ENCODE measurements at regions not wholly inside any gene's neighbourhood (a gene's known extent, or its start where the extent isn't known, plus 50 kb on each side); places are given as distances from the start of the nearest gene placed in this dataset.
"Not testable (repeated sequence)": the region's sequence is repeated elsewhere in the genome, so short reads cannot be mapped to it uniquely, and the experiment has no call there.

DNA sequence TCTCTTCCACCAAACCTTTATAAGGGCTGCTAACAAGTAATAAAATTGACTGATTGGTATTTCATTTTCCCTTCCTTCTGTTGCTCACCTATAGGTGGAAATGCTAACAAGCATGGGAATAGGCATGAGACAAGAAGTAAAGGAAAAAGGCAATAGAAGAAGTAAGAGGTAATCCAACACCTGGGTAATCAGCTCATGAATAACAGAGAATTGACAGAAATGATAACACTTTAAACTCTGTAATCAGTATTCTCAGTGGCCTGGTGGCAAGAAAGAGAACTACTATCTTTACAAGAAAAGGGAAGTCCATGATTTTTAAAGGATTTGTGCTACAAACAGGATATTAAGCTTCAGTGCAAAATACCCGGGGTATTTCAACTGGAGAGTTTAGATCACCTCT is 737.8 kb downstream of the RERGL start:
- peak in 1 of 3 experiments; percentile 9 for DNase-seq

DNA sequence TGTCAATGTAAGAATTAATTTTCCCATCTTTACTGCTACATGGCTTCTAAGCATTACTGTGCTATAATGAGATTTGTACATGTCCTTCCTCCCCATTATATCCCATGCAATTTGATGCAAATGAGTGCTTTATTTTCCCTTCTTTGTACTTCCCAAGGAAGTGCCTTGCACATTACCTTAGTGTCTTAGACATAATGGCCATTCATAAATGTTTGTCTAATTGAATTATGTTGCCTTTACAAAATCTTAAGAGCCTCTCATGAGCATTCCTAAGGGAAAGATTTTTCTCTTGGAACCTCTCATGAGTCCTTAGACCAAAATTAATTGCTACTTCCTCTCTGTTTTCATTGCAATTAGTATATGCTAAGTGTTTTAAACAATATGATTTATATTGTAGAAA is 741.7 kb downstream of the RERGL start:
- DNase-seq = peak in 1 of 3 experiments; percentile 13

DNA sequence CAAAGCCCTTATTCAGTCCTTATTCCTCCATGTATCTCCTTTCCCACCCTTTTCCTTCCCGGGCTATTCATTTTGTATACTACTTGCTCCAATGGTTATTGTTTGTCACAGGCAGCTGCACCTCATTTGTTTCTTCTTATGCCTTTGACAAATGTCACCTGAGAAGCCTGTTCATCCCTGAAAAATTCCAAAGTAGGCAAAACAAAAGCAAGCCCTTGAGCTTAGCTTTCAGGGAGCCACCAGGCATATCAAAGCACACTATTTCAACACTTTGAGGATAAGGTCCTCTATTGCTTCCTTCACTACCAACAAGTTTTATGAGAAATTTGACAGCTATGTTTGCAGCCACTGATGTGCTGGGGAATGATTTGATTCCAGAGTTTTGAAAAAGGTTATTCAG is 738.7 kb upstream of the LMO3 start:
- peak in 2 of 3 experiments; percentile 10 to 49 for DNase-seq

DNA sequence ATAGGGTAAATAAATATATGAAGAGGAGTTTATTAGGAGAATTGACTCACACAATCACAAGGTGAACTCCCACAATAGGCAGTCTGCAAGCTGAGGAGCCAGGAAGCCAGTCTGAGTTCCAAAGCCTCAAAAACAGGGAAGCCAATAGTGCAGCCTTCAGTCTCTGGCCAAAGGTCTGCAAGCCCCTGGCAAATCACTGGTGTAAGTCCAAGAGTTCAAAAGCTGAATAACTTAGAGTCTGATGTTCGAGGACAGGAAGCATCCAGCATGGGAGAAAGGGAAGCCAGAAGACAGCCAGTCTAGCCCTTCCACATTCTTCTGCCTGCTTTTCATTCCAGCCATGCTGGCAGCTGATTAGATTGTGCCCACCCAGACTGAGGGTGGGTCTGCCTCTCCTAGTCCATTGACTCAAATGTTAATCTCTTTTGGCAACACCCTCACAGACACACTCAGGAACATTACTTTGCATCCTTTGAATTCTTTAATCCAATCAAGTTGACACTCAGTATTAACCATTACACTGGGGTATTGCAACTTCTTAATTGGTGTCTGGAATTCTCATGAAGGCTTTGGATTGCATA is 736.5 kb upstream of the LMO3 start:
- no peak for DNase-seq

DNA sequence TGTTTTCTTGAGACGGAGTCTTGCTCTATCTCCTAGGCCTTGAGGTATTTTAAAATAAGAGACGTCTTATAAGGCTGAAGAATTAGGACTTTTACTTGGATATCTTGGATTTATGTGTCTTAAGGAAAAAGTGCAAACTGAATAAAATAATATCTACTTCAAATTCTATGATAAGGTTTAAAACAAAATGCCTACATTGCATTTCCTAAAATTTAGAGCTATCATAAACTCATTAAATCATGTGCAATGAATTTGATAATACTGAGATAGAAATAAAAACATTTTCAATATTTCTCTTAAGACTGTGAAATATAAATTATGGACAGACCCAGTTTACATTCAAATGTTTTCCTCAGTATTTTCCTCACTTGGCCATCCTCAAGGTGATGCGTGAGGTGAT is 729.5 kb upstream of the LMO3 start:
- DNase-seq = no peak

DNA sequence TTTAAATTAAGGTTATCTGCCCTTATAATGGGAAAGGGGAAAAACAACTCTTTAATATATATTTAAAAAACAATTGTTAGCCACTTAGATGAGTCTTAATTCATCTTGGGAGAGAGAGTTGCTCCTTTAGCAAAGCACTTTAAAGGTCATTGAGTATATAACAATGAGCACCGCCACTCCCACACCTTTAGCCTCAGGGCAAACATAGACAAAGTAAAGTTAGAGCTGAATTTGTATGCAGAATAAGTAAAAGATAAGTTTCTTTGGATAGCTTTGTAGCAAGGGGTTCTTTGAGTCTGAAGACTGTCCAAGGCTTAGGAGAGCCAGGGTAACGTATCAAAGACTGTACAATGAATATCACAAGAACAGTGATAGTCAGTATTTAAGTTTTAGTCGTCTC is 728.8 kb upstream of the LMO3 start:
- DNase-seq = peak in 1 of 3 experiments; percentile 14

DNA sequence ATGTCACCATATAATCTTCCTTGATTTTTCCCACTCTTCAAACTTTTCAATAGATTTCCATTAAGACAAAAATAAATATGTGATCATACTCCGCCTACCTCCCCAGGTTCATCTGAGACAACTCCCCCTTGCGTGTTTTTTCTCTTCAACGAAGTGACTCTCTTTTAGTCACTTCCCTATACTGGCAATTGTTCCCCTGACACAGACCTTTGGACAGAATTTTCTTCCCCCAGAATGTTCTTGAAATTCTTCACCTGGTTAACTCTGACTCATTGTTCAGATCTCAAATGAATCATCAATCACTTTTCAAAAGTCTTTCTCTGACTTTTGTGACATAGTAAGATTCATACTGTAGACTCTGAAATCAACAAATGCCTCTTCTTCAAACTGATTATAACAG is 727.3 kb upstream of the LMO3 start:
- no peak for DNase-seq

DNA sequence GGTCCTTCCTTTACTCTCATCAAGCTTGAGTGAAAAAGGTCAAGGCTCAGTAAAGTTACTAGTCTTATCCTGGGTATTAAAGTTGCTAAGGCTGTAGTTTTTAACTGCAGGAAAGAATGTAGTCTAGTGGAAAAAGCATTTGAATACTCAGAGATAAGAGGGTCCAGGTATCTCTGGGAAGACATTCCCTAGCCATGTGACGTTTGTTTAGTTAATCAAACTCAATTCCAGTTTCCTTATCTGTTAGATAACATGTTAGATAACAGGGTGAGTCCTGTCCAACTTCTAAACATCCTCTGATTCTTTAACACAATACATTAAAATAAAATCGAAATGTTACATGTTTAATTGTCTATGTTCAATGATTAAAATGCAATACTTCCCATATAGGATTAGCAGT is 720.7 kb upstream of the LMO3 start:
- DNase-seq = no peak

DNA sequence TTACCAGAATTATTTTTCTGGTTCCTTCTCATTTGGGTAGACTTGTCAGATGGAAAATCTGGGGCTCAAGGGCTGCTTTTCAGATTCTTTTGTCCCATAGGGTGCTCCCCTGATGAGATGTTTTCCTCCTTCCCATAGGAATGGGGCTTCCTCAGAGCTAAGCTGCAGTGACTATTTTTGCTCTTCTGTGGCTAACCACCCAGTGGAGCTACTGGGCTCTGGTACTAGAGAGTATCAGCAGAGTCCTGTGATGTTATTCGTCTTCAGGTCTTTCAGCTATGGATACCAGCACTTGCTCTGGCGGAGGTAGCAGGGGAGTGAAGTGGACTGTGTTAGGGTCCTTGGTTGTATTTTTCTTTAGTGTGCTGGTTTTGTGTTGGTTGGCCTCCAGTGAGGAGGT is 716.1 kb upstream of the LMO3 start:
- no peak for DNase-seq

DNA sequence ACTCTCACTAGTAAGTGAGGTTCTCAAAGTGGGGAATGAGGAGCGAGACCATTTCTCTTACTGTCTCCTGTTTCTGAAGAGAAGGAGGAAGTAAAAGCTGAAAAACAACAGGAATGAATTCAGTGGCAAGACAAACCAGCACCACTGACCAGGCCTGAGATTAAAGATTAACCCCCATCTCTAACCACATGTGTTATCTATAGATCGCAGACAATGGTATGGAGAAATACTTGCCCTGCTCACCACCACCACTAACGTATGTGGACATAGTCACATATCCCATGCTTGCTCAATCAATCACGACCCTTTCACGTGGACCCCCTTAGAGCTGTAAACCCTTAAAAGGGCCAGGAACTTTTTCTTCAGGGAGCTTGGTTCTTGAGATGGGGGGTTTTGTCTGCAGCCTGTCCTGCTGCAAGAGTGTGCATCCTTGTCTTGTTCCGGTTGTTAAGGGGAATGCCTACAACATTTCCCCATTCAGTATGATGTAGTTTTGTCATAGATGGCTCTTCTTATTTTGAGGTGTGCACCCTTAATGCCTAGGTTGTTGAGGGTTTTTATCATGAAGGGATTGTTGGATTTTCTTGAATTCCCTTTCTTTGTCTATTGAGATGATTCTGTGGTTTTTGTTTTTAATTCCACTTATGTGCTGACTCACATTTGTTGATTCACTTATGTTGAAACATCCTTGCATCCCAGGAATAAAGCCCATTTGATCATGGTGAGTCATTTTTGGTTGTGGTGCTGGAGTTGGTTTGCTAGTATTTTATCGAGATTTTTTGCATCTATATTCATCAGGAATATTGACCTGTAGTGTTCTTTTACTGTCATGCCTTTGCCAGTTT is 698.8 kb upstream of the LMO3 start:
- DNase-seq = no peak

DNA sequence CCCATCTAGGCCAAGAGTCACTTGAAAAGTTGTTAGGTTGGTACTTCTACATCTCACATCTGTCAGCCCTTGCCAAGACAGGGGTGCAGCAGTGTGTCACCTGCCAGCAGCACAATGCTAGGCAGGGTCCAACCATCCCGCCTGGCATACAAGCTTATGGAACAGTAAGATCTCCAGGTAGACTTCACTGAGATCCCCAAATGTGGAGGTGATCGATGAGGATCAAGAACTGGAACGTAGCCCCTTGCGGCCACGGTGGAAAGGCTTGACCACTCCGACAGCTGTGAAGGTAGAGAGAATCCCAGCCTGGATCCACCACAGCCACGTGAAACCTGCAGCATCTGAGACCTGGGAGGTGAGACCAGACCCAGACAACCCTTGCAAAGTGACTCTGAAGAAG is 696.0 kb upstream of the LMO3 start:
- no peak for DNase-seq

DNA sequence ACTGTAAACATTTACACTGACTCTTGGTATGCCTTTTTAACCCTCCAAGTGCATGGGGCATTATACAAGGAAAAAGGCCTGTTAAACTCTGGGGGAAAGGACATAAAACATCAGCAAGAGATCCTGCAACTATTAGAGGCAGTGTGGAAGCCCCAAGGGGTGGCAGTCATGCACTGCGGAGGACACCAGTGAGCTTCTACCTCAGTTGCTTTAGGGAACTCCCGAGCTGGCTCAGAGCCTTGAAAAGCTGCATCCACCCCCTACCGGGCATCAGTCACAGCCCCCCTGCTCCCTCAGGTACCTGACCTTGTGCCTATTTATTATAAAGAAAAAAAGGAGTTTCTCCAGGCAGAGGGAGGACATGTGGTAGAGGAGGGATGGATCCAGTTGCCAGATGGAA is 695.6 kb upstream of the LMO3 start:
- no peak for DNase-seq

DNA sequence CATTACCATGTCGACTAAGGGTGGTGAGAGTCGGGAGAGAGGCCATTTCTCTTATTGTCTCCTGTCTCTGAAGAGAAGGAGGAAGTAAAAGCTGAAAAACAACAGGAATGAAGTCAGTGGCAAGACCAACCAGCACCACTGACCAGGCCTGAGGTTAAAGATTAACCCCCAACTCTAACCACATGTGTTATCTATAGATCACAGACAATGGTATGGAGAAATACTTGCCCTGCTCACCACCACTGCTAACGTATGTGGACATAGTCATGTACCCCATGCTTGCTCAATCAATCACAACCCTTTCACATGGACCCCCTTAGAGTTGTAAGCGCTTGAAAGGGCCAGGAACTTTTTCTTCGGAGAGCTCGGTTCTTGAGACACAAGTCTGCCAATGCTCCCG is 690.9 kb upstream of the LMO3 start:
- no peak for DNase-seq

DNA sequence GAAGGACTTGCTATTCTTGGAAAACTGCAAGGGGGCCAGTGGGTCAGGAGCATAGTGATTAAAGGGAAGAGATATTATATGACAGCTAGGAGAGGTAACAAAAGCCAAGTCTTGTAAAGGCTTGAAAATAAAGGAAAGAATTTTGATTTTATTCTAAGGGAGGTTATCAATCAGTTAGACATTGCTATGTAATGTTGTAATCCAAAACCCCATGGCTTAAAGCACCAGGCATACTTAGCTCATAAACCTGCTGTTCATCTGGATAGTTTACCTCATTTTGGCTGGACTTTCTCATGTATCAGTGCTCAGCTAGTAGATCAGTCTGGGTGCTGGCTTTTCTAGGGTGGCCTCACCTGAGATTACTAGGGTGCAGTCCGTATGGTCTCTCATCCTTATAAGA is 680.9 kb upstream of the LMO3 start:
- no peak for DNase-seq

DNA sequence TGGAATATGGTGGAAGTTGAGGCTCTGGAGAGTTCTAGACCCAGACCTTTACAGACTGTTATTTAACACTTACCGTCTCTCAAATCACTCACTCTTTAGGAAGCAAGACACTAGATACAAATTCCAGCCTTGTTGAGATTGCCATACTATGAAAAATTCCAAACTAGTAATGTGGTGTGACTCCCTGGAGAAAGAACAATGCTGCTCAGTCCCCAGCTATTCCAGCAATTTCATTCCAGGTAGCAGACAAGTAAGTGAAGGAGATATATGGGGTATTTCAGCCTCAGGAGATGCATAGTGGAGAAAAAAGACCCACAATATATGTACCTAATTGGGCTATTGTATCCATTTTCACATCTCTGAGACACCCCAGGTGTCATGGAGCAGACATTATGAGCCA is 678.9 kb upstream of the LMO3 start:
- no peak for DNase-seq

DNA sequence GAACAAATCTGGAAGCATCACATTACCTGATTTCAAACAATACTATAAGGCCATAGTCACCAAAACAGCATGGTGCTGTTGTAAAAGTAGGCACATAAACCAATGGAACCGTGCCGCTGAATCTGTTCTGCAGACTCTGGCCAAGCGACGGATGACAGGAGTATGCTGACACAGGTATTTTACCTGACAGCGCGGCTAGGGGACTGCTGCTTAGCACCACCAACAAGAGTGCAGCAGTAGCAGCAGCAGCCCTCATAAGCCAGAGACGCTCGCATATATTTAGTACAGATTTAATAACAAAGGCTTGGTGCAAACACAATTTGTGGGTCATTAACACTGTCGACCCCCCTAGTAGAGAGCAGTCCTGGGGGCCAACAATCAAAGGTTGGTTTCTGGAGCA is 677.6 kb upstream of the LMO3 start:
- no peak for DNase-seq

DNA sequence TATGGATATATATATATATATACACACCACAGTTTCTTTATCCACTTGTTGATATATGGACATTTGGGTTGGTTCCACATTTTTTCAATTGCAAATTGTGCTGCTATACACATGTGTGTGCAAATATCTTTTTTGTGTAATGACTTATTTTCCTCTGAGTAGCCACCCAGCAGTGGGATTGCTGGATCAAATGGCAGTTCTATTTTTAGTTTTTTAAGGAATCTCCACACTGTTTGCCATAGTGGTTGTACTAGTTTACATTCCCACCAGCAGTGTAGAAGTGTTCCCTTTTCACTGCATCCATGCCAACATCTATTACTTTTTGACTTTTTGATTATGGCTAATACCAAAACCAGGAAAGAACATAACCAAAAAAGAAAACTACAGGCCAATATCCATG is 676.2 kb upstream of the LMO3 start:
- not testable (repeated sequence) for DNase-seq

DNA sequence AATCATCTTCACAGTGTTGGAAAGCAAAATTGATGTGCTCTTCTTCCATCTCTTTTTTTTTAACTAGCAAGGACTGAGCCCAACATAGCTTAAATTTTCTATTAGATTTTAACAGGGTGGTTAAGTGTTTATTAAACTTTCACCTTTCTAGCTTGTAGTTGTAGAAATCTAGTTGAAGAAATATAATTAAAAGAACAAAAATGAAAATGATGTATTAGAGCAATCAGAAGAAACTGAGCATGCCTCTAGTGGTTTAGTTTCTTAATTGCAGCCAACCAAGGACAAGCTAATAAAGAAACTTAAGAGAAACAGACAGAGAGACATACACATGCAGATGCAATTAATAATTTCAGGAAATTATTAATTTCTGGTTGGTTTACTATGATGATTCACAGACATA is 673.0 kb upstream of the LMO3 start:
- DNase-seq = peak in 1 of 3 experiments; percentile 32

DNA sequence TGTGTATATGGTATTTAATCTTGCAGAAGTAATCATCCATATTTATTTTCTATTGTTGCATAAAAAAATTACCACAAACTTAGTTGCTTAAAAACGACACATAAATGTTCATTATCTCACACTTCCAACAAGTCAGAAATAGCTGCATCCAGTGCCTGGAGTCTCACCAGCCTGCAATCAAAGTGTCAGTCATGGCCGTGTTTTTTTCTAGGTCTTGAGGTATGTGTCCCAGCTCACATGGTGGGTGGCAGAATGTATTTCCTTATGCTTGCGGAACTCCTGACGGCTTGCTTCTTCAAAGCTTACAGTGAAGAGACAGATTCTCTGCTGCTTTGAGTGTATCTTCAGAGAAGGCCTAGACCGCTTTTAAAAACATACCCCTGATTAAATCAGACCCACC is 670.2 kb upstream of the LMO3 start:
- DNase-seq = no peak

DNA sequence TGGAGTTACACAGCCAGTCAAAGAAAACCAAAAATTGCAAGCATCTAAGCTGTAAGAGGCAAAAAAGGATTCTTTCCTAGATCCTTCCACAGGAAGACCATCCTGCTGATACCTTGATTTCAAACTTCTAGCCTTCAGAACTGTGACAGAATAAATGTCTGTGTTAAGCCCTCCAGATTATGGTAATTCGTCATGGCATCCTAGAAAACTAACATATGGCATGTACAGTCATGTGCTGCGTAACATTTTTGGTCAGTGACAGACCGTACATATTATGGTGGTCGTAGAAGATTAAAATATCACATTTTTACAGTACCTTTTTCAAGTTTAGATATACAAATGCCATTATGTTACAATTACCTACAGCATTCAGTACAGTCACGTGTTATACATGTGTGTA is 660.9 kb upstream of the LMO3 start:
- no peak for DNase-seq

DNA sequence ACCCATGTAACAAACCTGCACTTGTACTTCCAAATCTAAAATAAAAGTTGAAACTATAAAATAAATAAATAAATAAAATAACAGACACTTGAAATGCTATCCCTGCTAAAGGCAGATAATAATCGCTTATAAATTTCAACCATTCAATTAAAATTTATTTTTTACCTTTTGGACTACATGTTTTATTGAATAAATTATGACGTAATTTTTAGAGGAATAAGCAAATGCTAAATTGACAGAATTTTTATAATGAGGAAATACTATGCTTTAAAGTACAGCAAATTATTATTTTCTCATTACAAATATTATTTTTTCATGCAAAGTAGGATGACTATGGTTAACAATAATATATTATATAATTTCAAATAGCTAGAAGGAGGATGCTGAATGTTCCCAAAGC is 658.6 kb upstream of the LMO3 start:
- DNase-seq = no peak

DNA sequence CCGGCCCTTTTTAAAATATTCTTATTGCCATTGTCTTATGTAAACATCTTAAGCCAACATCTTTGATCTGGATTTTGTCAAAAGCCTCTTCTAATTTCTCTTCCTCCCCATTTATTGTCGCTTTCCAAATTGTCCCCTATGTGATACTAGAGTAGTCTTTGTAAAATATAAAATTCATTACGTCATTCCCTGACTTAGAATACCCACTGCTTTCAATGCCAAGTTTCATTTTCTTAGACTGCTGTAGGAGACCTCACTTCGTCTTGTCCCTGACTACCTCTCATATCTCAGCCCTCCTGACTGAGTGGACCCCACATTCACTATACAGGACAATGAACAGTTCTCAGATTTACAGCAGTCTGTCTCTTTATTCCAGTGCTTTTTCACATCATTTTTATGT is 633.9 kb upstream of the LMO3 start:
- DNase-seq = no peak

DNA sequence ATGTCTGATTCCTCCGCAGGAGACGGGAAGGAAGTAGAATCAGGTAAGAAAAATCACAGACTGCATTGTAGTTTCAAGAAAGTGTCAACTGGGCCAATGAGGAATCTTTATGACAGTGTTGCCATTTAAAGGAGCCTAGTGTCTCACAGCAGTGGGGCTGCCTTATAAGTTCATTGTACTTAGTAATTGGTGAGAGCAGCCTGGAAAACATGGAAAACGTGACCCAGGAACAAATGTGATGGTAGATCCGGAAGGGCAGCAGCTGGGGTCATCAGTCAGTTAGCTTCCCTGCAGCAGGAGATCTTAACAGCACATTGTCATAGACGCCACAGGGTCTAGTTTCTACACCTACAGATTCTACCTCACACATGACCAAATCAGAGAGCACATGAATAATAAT is 630.0 kb upstream of the LMO3 start:
- DNase-seq = no peak

DNA sequence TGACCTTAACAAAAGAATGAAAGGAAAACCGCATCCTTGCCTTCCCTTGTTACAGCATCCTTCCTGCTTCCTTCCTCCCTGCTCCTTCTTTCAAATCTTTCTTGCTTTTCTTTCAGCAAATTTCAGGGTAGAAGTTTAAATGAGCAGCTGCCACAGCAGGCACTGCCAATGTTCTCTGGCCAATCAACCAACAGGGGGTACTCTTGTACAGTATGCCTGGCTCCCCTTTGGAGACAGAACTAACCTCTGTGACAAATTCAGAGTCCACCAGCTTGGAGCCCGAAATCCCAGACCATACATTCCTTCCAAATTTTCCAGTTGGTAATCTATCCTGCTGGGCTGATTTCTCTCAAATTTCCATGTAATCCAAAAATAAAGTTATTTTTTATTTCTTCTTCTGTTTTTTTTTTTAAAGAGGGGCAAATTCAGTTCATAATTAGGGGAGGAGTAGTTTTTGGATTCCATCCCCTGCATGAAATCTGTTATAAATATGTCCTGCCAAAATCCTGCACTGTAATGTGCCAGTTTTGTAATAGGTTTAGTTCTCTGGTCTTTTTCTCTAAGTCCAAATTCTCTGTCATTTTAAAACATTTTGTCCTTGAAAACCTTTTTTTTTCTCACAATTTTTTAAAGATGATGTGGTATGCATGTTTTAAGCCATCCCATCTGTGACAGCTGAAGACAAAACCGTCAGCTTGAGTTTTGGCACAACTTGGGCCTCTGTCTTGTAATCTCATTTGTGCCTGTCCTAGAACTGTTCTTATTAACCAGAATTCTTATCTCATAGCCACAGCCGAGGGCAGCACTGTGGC is 610.0 kb upstream of the LMO3 start:
- no peak for DNase-seq

Measured in NCI-H1417 (cell line).